ENCODE measurements at regions not wholly inside any gene's neighbourhood (a gene's known extent, or its start where the extent isn't known, plus 50 kb on each side); places are given as distances from the start of the nearest gene placed in this dataset.

DNA sequence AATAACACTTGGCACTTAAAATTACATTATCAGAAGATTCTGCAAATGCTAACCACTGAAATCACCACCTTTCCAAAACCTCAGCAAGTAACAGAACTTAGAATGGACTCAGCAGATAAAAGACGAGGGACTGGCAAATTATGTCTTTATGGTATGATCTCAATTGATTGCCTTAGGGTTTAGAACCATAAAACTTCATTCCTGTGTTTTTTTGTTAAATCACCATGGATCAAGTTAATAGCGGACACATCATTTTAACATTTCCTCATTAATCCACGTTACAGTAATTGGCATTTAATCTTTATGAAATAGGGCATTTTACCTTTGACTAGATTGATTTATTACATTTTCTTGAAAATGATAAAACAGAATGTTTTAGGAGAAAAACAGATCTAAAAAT lies 2070.3 kb downstream of the PCDH9 start:
- in situ Hi-C loops (cut with MboI) (no loop called here), intact Hi-C loops (cut with micrococcal nuclease; ENCODE audit: unreplicated experiment) (loop anchor here (10.0 kb wide), 1 partner anchor 165 kb away; no protein-coding TSS in a partner anchor)
- no peak overlapping the region for H2AFZ ChIP-seq (ENCODE audit: control insufficient read depth, low read depth, low read length)
- FAIRE-seq = no peak
- no peak overlapping the region for H3K27ac ChIP-seq (ENCODE audit: control insufficient read depth, insufficient read depth)
- POLR2A ChIA-PET = no interaction called here
- H3K9ac ChIP-seq (ENCODE audit: control insufficient read depth, insufficient read depth, low read length) = no peak overlapping the region
- no peaks in the 10 kb centered on the region for H3K36me3 ChIP-seq (ENCODE audit: control insufficient read depth in 2 of 2, insufficient read depth in 2 of 2, low read length in 1 of 2)
- SMC1A ChIA-PET (ENCODE audit: uncharacterized antibody, unreplicated experiment) = interaction anchor here (0.8 to 1.4 kb wide), 2 partner anchors 30 to 232 kb away, joined by 3 to 4 read pairs; no protein-coding TSS in a partner anchor
- RAD21 ChIA-PET (ENCODE audit: unreplicated experiment) = interaction anchor here (0.8 kb wide), 1 partner anchor 20 kb away, joined by 3 read pairs; no protein-coding TSS in a partner anchor
- H4K20me1 ChIP-seq (ENCODE audit: control insufficient read depth, insufficient read depth) = no peaks in the 10 kb centered on the region
- TF ChIP-seq, protein P1, sequence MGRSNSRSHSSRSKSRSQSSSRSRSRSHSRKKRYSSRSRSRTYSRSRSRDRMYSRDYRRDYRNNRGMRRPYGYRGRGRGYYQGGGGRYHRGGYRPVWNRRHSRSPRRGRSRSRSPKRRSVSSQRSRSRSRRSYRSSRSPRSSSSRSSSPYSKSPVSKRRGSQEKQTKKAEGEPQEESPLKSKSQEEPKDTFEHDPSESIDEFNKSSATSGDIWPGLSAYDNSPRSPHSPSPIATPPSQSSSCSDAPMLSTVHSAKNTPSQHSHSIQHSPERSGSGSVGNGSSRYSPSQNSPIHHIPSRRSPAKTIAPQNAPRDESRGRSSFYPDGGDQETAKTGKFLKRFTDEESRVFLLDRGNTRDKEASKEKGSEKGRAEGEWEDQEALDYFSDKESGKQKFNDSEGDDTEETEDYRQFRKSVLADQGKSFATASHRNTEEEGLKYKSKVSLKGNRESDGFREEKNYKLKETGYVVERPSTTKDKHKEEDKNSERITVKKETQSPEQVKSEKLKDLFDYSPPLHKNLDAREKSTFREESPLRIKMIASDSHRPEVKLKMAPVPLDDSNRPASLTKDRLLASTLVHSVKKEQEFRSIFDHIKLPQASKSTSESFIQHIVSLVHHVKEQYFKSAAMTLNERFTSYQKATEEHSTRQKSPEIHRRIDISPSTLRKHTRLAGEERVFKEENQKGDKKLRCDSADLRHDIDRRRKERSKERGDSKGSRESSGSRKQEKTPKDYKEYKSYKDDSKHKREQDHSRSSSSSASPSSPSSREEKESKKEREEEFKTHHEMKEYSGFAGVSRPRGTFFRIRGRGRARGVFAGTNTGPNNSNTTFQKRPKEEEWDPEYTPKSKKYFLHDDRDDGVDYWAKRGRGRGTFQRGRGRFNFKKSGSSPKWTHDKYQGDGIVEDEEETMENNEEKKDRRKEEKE (IDR thresholded peaks at IDR 0.05) = no peak
- TF ChIP-seq MTA2 (IDR thresholded peaks at IDR 0.05; ENCODE audit: low read depth) (no peak), KDM1A (IDR thresholded peaks at IDR 0.05; ENCODE audit: borderline replicate concordance) (no peak), YBX1 (IDR thresholded peaks at IDR 0.05) (no peak), RELA (IDR thresholded peaks at IDR 0.05; ENCODE audit: borderline replicate concordance, partially characterized antibody) (no peak), BACH1 (IDR thresholded peaks at IDR 0.05; ENCODE audit: borderline replicate concordance) (no peak), JUNB (IDR thresholded peaks at IDR 0.05) (no peak)
- TF ChIP-seq, protein P2, sequence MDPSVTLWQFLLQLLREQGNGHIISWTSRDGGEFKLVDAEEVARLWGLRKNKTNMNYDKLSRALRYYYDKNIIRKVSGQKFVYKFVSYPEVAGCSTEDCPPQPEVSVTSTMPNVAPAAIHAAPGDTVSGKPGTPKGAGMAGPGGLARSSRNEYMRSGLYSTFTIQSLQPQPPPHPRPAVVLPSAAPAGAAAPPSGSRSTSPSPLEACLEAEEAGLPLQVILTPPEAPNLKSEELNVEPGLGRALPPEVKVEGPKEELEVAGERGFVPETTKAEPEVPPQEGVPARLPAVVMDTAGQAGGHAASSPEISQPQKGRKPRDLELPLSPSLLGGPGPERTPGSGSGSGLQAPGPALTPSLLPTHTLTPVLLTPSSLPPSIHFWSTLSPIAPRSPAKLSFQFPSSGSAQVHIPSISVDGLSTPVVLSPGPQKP (IDR thresholded peaks at IDR 0.05; ENCODE audit: low read depth, low read length) = no peak
- no peak overlapping the region for H3K4me3 ChIP-seq
- no peak for ATAC-seq
- no peaks in the 10 kb centered on the region for H3K4me1 ChIP-seq (ENCODE audit: control insufficient read depth, insufficient read depth, low read length)
- H3K4me2 ChIP-seq (ENCODE audit: control insufficient read depth, insufficient read depth) = no peak overlapping the region
- no peaks in the 10 kb centered on the region for H3K27me3 ChIP-seq (replicated peaks in 1 of 2; ENCODE audit: control insufficient read depth in 2 of 2, insufficient read depth in 2 of 2, low read length in 1 of 2)
- CTCF ChIA-PET = no interaction called here
- H3K79me2 ChIP-seq (ENCODE audit: control insufficient read depth, insufficient read depth, low read length) = no peaks in the 10 kb centered on the region
- DNase-seq (ENCODE audit: low read depth, low spot score) = no peak
- no TSS peak for BruUV-seq (replicated peaks)
- WGBS (ENCODE audit: insufficient coverage, insufficient replicate concordance, low lambda C conversion rate, missing lambda C conversion rate) = 0% methylated on average over 3 of the region's 3 CpGs
- H3K9me3 ChIP-seq (replicated peaks; ENCODE audit: control insufficient read depth, insufficient read depth, low read length) = no peaks in the 10 kb centered on the region
